OCI-LY3 (cell line): ENCODE measurements at regions not wholly inside any gene's neighbourhood (a gene's known extent, or its start where the extent isn't known, plus 50 kb on each side); places are given as distances from the start of the nearest gene placed in this dataset.

Source experiments
- H2AFZ ChIP-seq: fragments of 200-600, 300-600 bp; shearing (Covaris generic); 2 replicates; pipeline ENCODE4 v1.6.0; 2014; ENCODE audit warnings: antibody characterized with exemption, low read depth, low read length
- H3K27ac ChIP-seq: fragments of 200-600, 300-600 bp; sonication (generic); 2 replicates; pipeline ENCODE4 v1.5.1; 2014; ENCODE audit warnings: mild to moderate bottlenecking, low read length, moderate library complexity, mixed read lengths
- H3K27me3 ChIP-seq: fragments of 200-600, 300-600 bp; sonication (generic); 2 replicates; pipeline ENCODE4 v1.6.1; 2014; ENCODE audit warnings: low read depth, low read length, mixed read lengths
- H3K36me3 ChIP-seq: fragments of 200-600, 300-600 bp; sonication (generic); replicated peaks from 2 replicates; pipeline ENCODE3; 2014; ENCODE audit warnings: low read depth, low read length, mixed read lengths
- H3K4me1 ChIP-seq: fragments of 300-600, 200-600 bp; sonication (generic); 2 replicates; pipeline ENCODE4 v1.6.1; 2014; ENCODE audit warnings: low read length, mixed read lengths
- H3K4me2 ChIP-seq: fragments of 200-600, 300-600 bp; sonication (generic); 2 replicates; pipeline ENCODE4 v1.6.1; 2014; ENCODE audit warnings: low read length, mixed read lengths
- H3K4me3 ChIP-seq: fragments of 300-600, 200-600 bp; sonication (generic); 2 replicates; pipeline ENCODE4 v1.5.1; 2014; ENCODE audit warnings: antibody characterized with exemption, mild to moderate bottlenecking, low read length, moderate library complexity
- H3K79me2 ChIP-seq: fragments of 300-600, 200-600 bp; shearing (Covaris generic); 2 replicates; pipeline ENCODE4 v1.6.1; 2014; ENCODE audit warnings: mild to moderate bottlenecking, low read length, mixed read lengths
- H3K9ac ChIP-seq: fragments of 300-600, 200-600 bp; shearing (Covaris generic); 2 replicates; pipeline ENCODE4 v1.6.0; 2014; ENCODE audit warnings: mild to moderate bottlenecking, low read length, moderate library complexity
- H3K9me3 ChIP-seq: fragments of 200-600, 300-600 bp; shearing (Covaris generic); 2 replicates; pipeline ENCODE4 v1.6.1; 2014; ENCODE audit warnings: low read length, mixed read lengths; ENCODE audit not compliant: insufficient read depth
- H4K20me1 ChIP-seq: fragments of 200-600, 300-600 bp; sonication (generic); 2 replicates; pipeline ENCODE4 v1.6.1; 2016; ENCODE audit warnings: low read length, mixed read lengths; ENCODE audit not compliant: insufficient read depth
- EZH2phosphoT487 ChIP-seq: fragments of 200-600 bp; shearing (Covaris generic); IDR thresholded peaks from 2 replicates; pipeline ENCODE4 v1.6.1; 2018; ENCODE audit warnings: antibody characterized with exemption, mixed run types, low read depth
- TF ChIP-seq, protein P1 (sequence below): fragments of 200-600, 300-600 bp; sonication (generic); IDR thresholded peaks from 2 replicates; pipeline ENCODE4 v1.5.1; 2014; ENCODE audit warnings: antibody characterized with exemption, low read length, low read depth

DNA sequence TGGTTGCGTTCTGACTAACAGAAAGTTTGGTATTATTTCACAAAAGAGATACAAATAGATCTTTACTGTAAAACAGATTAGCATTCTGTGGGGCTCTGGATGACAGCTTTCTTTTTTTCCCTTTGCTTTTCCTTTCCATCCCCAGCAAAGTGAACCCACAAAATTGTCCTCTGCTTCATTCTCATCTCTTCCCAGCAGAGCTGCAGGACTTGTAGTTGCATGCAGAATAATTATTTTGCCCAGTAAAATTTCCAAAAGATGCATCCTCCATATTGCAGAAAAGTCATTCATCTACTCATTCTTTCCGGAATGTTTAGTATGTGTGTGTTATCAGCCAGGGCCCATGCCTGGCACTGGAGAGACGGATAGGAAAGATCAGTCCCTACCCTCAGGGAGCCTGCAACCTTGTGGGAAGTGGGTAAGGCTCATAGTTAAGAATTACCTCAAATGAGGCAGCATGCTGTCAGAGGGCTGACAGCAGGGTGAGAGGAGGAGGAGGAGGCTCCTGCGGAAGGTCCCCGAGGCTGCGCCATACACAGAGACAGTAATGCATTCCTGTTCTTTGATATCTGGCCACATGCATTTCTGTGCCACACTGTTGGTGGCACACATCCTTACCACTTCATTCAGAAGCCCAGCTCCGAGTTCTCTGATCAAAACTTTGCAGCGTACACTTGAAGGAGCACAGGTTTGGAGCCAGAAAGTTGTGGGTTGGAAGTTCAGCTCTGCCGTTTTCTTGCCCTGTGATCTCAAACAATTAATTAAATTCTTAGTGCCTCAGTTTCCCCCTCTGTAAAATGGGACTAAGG, 225.4 kb downstream of the MYCN start:
- H3K27ac ChIP-seq = no peak overlapping the region
- H3K9ac ChIP-seq = no peak overlapping the region
- H2AFZ ChIP-seq = no peak overlapping the region
- no peak overlapping the region for H3K4me2 ChIP-seq
- H3K36me3 ChIP-seq = no peaks in the 10 kb centered on the region
- TF ChIP-seq EZH2phosphoT487 = no peak
- TF ChIP-seq, protein P1, sequence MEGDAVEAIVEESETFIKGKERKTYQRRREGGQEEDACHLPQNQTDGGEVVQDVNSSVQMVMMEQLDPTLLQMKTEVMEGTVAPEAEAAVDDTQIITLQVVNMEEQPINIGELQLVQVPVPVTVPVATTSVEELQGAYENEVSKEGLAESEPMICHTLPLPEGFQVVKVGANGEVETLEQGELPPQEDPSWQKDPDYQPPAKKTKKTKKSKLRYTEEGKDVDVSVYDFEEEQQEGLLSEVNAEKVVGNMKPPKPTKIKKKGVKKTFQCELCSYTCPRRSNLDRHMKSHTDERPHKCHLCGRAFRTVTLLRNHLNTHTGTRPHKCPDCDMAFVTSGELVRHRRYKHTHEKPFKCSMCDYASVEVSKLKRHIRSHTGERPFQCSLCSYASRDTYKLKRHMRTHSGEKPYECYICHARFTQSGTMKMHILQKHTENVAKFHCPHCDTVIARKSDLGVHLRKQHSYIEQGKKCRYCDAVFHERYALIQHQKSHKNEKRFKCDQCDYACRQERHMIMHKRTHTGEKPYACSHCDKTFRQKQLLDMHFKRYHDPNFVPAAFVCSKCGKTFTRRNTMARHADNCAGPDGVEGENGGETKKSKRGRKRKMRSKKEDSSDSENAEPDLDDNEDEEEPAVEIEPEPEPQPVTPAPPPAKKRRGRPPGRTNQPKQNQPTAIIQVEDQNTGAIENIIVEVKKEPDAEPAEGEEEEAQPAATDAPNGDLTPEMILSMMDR = no peak
- no peaks in the 10 kb centered on the region for H3K79me2 ChIP-seq
- H3K4me3 ChIP-seq = no peak overlapping the region
- H3K4me1 ChIP-seq = no peaks in the 10 kb centered on the region
- 0 out of 2 replicates have a peak, but pooled peaks cover 10% of the 10 kb centered on the region for H3K27me3 ChIP-seq
- no peaks in the 10 kb centered on the region for H3K9me3 ChIP-seq
- no peaks in the 10 kb centered on the region for H4K20me1 ChIP-seq

DNA sequence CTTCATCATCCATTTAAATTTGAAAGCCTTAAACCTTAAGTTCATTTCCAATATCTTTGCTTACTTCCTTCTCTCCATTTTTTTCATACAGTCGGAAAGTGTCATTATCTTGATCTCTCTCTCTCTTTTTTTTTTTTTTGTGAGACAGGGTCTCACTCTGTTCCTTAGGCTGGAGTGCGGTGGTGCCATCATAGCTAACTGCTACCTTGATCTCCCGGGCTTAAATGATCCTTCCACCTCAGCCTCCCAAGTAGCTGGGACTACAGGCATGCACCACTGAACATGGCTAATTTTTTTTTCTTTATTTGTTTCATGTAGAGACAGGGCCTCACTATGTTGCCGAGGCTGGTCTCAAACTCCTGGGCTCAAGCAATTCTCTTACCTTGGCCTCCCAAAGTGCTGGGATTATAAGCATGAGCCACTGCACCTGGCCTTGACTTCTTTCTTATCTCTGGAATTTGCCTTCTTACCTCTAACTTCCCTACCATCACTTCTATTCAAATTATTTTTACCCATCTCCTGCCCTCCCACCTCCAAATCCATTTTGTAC, 222.2 kb downstream of the MYCN start:
- Histone ChIP-seq H3K27me3 (0 out of 2 replicates have a peak, but pooled peaks cover 10% of the 10 kb centered on the region), H4K20me1 (no peaks in the 10 kb centered on the region), H3K36me3 (no peaks in the 10 kb centered on the region), H3K79me2 (no peaks in the 10 kb centered on the region), H3K4me1 (no peaks in the 10 kb centered on the region), H3K27ac (no peak overlapping the region), H3K4me3 (no peak overlapping the region), H3K9ac (no peak overlapping the region), H3K9me3 (no peaks in the 10 kb centered on the region), H3K4me2 (no peak overlapping the region), H2AFZ (no peak overlapping the region)
- no peak for TF ChIP-seq EZH2phosphoT487
- TF ChIP-seq, protein P1 = no peak

DNA sequence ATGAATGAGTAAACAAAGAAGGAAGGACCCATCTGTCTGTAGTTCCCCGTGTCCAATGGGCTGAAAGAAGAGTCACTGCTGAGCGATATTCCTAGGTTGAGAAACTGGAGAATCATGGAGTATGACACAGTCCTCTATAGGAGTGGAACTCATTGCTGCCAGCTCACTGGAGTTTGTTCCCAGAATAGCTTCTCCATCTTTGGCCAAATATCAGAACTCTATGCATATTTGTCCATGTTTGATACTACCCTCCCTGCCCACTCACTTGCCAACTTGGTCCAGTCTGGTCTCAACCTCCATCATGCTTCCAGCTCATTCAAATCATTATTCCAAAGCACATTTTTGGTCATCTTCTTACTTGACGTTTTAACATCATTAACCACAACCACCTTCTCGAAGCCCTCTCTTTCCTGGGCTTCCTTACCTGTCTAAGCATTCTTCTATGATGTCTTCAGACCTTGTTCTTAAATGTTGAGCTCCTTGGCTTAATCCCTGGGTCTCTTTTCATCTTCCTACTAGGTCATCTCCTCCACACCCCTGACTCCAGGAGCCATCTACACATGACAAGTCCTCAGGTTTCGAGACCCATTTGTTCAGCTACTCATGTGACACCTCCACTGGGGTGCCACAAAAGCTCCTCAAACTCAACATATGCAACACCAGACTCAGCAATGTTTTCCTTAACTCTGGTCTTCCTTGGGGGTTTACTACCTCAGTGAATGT, 221.6 kb downstream of the MYCN start:
- 0 out of 2 replicates have a peak, but pooled peaks cover 10% of the 10 kb centered on the region for H3K27me3 ChIP-seq
- H2AFZ ChIP-seq = no peak overlapping the region
- H3K4me1 ChIP-seq = no peaks in the 10 kb centered on the region
- H4K20me1 ChIP-seq = no peaks in the 10 kb centered on the region
- no peaks in the 10 kb centered on the region for H3K79me2 ChIP-seq
- no peak overlapping the region for H3K9ac ChIP-seq
- H3K9me3 ChIP-seq = no peaks in the 10 kb centered on the region
- H3K27ac ChIP-seq = no peak overlapping the region
- TF ChIP-seq EZH2phosphoT487 = no peak
- no peak overlapping the region for H3K4me2 ChIP-seq
- no peak overlapping the region for H3K4me3 ChIP-seq
- H3K36me3 ChIP-seq = no peaks in the 10 kb centered on the region

DNA sequence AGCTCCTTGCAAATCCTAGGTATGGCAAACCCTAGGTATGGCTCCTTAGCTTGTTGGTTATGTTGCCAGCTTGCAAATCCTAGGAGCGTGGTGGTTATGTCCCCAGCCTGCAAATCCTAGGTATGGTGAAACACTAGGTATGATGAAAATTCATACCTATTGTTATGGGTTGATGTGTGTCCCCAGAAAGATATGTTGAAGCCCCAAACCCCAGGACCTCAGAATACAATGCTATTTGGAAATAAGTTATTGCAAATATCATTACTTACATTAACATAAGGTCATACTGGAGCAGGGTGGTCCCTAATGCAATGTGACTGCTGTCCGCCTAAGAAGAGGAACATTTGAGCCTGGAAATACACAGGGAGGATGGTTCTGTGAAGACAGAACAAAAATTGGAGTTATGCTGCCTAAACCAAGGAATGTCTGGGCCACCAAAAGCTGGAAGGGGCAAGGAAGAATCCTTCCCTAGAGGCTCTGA, 220.8 kb downstream of the MYCN start:
- Histone ChIP-seq H3K9ac (no peak overlapping the region), H3K36me3 (no peaks in the 10 kb centered on the region), H3K79me2 (no peaks in the 10 kb centered on the region), H3K4me2 (no peak overlapping the region), H3K27me3 (0 out of 2 replicates have a peak, but pooled peaks cover 10% of the 10 kb centered on the region), H3K9me3 (no peaks in the 10 kb centered on the region), H3K27ac (no peak overlapping the region), H3K4me1 (no peaks in the 10 kb centered on the region), H2AFZ (no peak overlapping the region), H4K20me1 (no peaks in the 10 kb centered on the region), H3K4me3 (no peak overlapping the region)
- TF ChIP-seq, protein P1 = no peak
- TF ChIP-seq EZH2phosphoT487 = no peak
